HG03159 (cell line): ENCODE measurements at regions not wholly inside any gene's neighbourhood (a gene's known extent, or its start where the extent isn't known, plus 50 kb on each side); places are given as distances from the start of the nearest gene placed in this dataset.
"Not testable (repeated sequence)": the region's sequence is repeated elsewhere in the genome, so short reads cannot be mapped to it uniquely, and the experiment has no call there.

ENCODE experiments used
- ATAC-seq: cut with Tn5 transposase; IDR thresholded peaks from one replicate; pipeline ENCODE4 v1.9.1; 2021; ENCODE audit warnings: mild to moderate bottlenecking, moderate library complexity; ENCODE audit not compliant: unreplicated experiment

- no peak for ATAC-seq
Observed at GRCh38 chr1:55904541-55904940, 674.8 kb downstream of the PLPP3 start.

GRCh38 chr1:55898181-55898580 is 681.2 kb downstream of the PLPP3 start:
- ATAC-seq = no peak

DNA sequence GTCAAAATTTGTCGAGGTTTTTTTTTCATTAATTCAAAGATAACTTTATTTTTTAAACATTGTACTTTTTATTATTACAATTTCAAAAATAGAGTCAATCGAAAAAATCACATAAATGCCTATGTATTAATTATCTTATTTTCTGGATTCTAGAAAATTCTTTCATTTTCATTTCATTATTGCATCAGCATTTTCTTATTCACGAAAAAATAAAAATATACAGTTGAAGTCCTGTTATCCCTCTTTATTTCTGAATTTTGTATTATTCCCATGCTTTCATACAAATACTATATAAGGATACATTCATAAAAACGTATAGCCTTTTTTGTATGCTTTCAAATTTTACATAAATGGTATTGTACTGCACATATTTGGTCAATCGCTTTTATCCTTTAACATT is 681.0 kb upstream of the USP24 start:
- ATAC-seq = no peak

DNA sequence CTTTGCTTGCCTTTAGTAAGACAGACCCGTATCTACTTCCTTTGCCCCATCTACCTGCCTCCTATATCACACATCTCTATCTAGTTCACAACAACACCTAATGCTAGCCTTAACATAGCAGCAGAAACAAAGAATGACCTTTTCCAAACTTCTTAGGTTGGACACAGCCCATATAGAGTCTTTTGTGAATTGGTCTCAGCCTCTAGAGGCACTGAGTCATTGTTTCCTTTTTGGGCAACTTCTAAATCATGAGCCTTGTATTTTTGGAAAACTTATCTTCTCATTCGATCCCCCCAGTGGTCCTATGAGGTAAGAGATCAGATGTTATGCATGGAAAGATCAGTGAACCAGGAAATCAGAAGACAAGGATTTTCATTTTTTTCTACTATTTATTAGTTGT is 679.4 kb upstream of the USP24 start:
- ATAC-seq = no peak

GRCh38 chr1:55893155-55893554 is 678.0 kb upstream of the USP24 start:
- ATAC-seq = no peak

- ATAC-seq = no peak
Observed at GRCh38 chr1:55888685-55889317, 673.6 kb upstream of the USP24 start.

GRCh38 chr1:55886856-55887712 is 671.9 kb upstream of the USP24 start:
- no peak for ATAC-seq

GRCh38 chr1:55885619-55886018 is 670.5 kb upstream of the USP24 start:
- no peak for ATAC-seq

DNA sequence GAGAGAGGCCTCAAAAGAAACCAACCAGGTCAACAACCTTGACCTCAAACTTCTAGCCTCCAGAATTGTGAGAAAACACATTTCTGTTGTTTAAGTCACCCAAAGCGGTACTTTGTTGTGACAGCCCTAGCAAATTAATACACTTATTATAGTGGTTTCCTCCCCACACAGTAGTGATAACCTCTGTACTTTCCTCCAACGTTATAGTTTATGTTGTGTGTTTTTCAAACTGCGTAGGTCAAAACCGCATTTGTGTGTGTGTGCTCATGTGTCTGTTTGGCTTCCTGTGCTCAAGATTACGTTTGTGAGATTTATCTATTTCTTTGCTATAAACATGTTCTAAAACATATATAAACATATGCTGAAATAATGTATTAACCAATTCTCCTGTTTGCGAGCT is 667.8 kb upstream of the USP24 start:
- no peak for ATAC-seq

GRCh38 chr1:55879346-55879745 is 664.2 kb upstream of the USP24 start:
- ATAC-seq = no peak

DNA sequence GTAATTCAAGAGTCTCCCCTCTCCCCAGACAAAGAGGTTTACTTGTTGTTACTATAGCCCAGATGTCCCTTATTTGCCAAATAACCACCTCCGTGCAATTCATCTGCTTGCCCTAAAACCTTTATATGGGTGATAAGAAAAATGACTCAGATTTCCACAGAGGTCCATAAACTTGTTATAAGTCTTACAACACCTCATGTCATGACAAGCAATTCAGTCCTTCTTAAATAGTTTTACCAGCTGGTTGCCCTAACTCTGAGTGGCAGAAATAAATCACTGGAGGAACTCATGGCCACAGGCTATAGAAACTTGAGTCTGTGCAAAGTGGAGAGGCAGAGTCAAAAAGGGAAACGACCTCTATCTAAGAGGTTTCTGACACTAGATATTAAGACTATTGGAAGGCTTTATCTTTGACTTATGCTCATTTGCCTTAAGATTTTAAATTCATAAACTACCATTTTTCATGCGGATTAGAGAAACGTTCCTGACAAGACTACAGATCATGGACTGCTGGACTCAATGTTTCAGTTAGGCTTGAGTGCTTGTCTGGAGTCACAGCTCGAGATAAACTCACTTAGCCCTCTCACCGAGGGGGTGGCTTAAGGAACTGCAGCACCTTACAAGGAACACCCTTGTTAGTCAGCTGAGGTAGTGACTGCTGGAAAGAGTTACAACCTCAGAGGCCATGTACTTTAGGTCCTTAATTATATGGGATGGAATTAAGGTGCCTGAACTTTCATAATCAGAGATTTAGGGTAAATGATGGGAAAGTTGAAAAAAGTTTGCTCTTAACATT is 662.5 kb upstream of the USP24 start:
- no peak for ATAC-seq

DNA sequence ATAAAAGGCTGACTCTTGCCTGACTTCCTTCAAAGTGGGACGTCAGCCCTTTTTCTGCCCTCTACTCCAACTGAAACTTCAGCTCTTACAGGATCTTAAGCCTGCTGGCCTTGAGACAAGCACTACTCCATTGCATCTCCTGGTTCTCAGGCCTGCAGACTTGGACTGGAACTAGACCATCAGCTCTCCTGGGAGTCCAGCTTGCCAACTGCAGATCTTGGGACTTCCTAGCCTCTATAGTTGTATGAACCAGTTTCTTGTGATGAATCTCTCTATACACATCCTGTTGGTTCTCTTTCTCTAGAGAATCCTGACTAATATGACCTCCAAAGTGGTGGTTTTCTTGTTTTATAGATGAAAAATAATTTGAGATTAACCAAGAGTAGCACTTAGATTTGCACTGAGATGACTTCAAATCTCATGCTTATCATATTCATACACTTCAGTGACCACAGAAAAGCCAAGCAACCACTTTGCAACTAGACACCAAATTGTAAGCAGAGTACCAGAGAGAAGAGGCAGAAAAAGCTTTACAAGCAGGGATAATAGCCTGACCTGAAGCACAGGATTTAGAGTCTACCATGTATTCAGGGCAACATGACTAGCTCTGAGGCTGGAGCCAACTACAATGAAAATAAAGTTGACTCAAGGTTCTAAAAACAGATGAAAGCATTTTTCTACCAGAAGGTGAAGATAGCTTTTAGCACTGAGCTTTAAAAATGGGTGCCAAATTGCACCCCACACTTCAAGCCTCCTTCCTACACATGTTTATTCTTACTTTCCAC is 661.3 kb upstream of the USP24 start:
- no peak for ATAC-seq

- ATAC-seq = no peak
Observed at GRCh38 chr1:55870106-55870505, 654.9 kb upstream of the USP24 start.

GRCh38 chr1:55869065-55869464 is 653.9 kb upstream of the USP24 start:
- ATAC-seq = no peak

GRCh38 chr1:55868026-55868425 is 652.9 kb upstream of the USP24 start:
- ATAC-seq = no peak

DNA sequence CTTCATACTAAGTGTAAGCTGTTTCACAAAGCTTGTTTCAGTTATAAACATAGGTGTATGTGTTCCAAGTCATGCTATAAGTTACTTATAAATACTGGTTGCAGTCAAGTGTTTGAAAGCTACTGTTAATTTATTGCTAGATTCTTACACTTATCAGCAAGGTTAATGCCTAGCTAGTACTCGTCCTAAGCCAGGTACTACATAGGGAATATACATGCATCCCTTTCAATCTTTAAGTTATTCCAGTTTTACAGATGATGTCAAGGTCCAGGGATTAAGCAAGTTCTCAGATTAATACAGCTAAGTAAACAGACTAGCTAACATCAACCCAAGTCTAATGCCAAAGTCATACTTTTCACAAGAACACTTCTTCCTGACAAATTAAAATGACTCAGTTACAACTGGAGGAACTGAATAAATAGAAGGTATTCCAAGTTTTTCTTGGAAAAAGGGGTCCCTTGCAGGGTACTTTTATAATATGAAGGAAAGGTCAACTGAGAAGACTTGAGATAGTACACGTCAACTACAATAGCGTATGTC is 652.2 kb upstream of the USP24 start:
- no peak for ATAC-seq

DNA sequence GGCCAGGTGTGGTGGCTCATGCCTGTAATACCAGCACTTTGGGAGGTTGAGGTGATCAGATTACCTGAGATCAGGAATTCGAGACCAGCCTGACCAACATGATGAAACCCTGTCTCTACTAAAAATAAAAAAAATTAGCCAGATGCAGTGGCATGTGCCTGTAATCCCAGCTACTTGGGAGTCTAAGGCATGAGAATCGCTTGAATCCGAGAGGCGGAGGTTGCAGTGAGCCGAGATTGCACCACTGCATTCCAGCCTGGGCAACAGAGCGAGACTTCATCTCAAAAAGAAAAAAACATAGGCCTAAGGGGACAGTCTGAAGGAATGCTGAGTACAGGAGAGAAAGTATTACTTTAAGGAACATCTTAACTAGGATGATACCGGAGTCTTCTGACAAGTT is 650.6 kb upstream of the USP24 start:
- not testable (repeated sequence) for ATAC-seq

DNA sequence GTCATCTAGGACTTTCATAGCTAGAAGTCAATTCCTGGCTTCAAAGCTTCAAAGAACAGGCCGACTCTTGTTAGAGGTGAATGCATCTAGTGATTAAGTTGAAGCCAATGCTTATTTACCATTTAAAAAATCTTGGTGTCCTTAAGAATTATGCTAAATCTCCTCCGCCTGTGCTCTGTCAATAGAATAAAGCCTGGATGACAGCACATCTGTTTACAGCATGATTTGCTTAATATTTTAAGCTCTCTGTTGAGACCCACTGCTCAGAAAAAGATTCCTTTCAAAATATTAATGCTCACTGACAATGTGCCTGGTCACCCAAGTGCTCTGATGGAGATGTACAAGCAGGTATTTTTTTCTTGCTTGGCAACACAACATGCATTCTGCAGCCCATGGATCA is 649.1 kb upstream of the USP24 start:
- no peak for ATAC-seq

GRCh38 chr1:55861676-55862340 is 646.6 kb upstream of the USP24 start:
- ATAC-seq = no peak
